IPS DF 6.9 (cell line): ENCODE measurements at regions not wholly inside any gene's neighbourhood (a gene's known extent, or its start where the extent isn't known, plus 50 kb on each side); places are given as distances from the start of the nearest gene placed in this dataset.
"Not testable (repeated sequence)": the region's sequence is repeated elsewhere in the genome, so short reads cannot be mapped to it uniquely, and the experiment has no call there.

ENCODE experiments used
- DNase-seq: peaks from one replicate; pipeline ENCODE4 v3.0.0-alpha.2; 2013; ENCODE audit warnings: low read depth, low spot score
- H3K27ac ChIP-seq: one replicate; pipeline ENCODE4 v1.5.1; 2013; ENCODE audit warnings: low read length, control low read depth
- H3K27me3 ChIP-seq: 2 replicates; pipeline ENCODE4 v1.6.1; 2013; ENCODE audit warnings: mild to moderate bottlenecking, low read length; ENCODE audit not compliant: control insufficient read depth, insufficient read depth
- H3K36me3 ChIP-seq: 2 replicates; pipeline ENCODE4 v1.6.1; 2013; ENCODE audit warnings: low read length; ENCODE audit not compliant: control insufficient read depth, insufficient read depth
- H3K4me1 ChIP-seq: 2 replicates; pipeline ENCODE4 v1.6.1; 2013; ENCODE audit warnings: low read length; ENCODE audit not compliant: control insufficient read depth, insufficient read depth
- H3K4me3 ChIP-seq: 2 replicates; pipeline ENCODE4 v1.5.1; 2013; ENCODE audit warnings: mild to moderate bottlenecking, low read length
- H3K9me3 ChIP-seq: 2 replicates; pipeline ENCODE4 v1.6.1; 2013; ENCODE audit warnings: low read length, inconsistent platforms; ENCODE audit not compliant: control insufficient read depth, insufficient read depth
- WGBS: extraction: QIAGEN DNeasy Blood & Tissue Kit; methylation state at CpG from one replicate; pipeline ENCODE4 v1.1.7; 2013; ENCODE audit warnings: mixed read lengths, missing lambda C conversion rate; ENCODE audit not compliant: insufficient read length, insufficient coverage; 5-methylcytosine and 5-hydroxymethylcytosine counted together

DNA sequence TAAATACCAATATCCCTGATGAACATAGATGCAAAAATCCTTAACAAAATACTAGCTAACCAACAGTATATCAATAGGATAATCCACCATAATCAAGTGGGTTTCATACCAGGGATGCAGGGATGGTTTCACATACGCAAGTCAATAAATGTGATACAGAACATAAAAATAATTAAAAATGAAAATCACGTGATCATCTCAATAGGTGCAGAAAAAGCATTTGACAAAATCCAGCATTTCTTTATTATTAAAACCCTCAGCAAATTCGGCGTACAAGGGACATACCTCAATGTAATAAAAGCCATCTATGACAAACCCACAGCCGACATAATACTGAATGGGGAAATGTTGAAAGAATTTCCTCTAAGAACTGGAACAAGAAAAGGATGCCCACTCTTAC, 793.5 kb downstream of the NR4A2 start:
- no CpG with 5 or more reads among the region's 5 CpGs for WGBS
- H3K36me3 ChIP-seq, DNase-seq, H3K9me3 ChIP-seq, H3K27me3 ChIP-seq, H3K4me3 ChIP-seq, H3K4me1 ChIP-seq, H3K27ac ChIP-seq: not testable (repeated sequence)

DNA sequence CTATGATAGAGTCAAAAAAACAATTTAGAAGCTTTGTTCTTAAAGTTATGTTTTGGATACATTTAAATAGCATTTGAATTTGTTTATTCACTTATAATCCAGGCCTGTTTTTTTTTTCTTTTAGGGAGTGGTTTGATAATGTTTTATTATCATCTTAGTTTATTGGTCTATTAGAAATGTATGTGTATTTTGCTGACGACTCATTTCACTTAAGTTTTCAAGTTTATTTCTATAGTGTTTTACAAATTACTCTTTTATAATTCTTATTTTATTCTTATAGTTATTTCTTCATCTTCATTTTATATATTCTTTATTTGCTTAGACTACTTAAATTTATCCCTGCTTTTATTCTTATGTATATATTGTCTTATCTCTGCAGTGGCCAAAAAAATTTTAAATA, 804.5 kb downstream of the NR4A2 start:
- H3K4me3 ChIP-seq: no peak overlapping the region
- no peaks in the 10 kb centered on the region for H3K27me3 ChIP-seq
- H3K9me3 ChIP-seq: no peaks in the 10 kb centered on the region
- no peak for DNase-seq
- H3K27ac ChIP-seq: no peak overlapping the region
- no peaks in the 10 kb centered on the region for H3K4me1 ChIP-seq
- no CpG with 5 or more reads among the region's 1 CpG for WGBS
- H3K36me3 ChIP-seq: no peaks in the 10 kb centered on the region

DNA sequence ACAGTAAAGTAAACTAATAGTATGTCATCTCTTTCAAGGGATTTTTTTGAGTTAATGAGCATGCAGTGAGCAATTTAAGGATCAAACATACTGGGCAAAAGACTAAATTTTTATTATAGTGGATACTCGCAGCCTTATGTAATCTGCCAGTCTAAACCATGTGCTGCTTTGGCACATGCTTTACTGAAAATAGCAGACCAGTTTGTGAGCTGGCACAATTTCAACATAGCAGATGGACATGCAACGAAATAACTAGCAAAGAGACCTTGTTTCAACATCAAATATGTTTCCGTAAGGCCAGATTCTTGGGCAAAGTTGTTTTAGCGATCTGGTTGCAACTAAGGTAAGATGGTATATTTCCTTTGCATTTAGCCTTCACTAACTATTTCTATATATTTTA, 807.3 kb downstream of the NR4A2 start:
- Histone ChIP-seq H3K4me1 (no peaks in the 10 kb centered on the region), H3K27me3 (no peaks in the 10 kb centered on the region), H3K4me3 (no peak overlapping the region), H3K27ac (no peak overlapping the region), H3K9me3 (no peaks in the 10 kb centered on the region), H3K36me3 (no peaks in the 10 kb centered on the region)
- DNase-seq: no peak
- WGBS: no CpG with 5 or more reads among the region's 4 CpGs

DNA sequence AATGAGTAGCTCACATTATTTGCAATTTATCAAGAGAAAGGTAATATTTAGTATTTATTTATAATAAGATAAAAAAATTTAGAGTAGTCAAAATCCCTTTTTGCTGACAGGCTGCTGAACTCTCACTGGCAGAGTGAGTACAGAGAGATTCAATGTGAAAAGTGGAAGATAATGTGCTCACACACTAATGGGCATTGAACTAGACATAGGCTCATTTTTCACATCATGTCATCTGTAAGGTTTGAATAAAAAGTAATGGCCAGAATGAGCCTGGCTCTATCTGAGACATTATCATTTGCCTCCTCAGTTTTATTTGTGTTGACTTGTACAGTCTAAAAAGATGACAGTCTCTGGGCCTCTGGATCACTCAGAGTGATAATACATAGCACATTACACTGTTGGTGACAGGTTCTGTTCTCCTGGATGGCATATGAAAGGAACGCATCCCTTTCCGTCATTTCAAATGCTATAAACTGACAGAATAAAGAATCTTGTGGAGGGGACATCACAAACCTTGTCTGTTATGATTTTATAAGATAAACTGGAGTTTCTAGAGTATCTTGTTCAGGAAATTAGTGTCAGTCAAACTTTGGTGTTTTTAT, 812.9 kb downstream of the NR4A2 start:
- no peaks in the 10 kb centered on the region for H3K4me1 ChIP-seq
- no peak overlapping the region for H3K4me3 ChIP-seq
- no peak overlapping the region for H3K27ac ChIP-seq
- H3K27me3 ChIP-seq: no peaks in the 10 kb centered on the region
- no peaks in the 10 kb centered on the region for H3K9me3 ChIP-seq
- H3K36me3 ChIP-seq: no peaks in the 10 kb centered on the region
- WGBS: no CpG with 5 or more reads among the region's 2 CpGs
- no peak for DNase-seq

DNA sequence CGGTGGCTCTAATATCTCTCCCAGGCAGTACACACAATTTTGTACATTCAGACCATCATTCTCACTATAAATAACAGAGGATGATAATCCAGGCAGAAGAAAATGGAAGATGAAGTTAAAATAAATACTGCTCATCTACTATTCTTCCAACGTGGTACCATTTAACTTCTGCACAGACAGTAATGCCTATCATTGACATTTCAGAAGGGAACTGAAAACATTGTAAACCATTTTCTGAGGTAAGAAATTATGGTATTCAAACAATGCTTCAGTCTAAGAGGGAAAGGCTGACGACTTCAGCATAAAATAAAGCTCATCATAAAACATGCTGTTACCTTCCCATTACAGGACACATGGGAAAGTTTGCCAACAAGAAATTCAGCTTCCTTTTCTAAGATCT, 814.4 kb downstream of the NR4A2 start:
- Histone ChIP-seq H3K36me3 (no peaks in the 10 kb centered on the region), H3K27me3 (no peaks in the 10 kb centered on the region), H3K4me3 (no peak overlapping the region), H3K9me3 (no peaks in the 10 kb centered on the region), H3K27ac (no peak overlapping the region), H3K4me1 (no peaks in the 10 kb centered on the region)
- no peak for DNase-seq
- no CpG with 5 or more reads among the region's 3 CpGs for WGBS

DNA sequence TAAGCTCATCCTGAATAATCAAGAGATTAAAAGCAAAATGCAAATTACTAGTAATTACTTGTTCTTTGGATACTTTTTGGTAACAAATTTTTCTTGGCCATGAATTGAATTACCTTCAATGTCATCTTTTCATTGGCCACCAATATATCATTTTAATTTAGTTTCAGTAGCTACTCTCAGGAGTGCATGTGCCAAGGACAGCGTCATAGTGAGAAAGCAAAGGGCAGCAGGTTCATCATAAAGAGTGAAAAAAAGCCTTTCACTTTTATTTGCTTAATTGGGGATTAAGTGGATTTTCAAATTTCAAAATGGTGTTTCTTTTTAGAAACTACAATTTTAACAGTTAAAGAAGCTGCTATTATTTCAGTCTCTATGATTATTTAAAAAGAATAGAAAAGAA, 815.2 kb downstream of the NR4A2 start:
- Histone ChIP-seq H3K4me3 (no peak overlapping the region), H3K36me3 (no peaks in the 10 kb centered on the region), H3K27ac (no peak overlapping the region), H3K4me1 (no peaks in the 10 kb centered on the region), H3K9me3 (no peaks in the 10 kb centered on the region), H3K27me3 (no peaks in the 10 kb centered on the region)
- no CpG with 5 or more reads among the region's 1 CpG for WGBS
- no peak for DNase-seq

DNA sequence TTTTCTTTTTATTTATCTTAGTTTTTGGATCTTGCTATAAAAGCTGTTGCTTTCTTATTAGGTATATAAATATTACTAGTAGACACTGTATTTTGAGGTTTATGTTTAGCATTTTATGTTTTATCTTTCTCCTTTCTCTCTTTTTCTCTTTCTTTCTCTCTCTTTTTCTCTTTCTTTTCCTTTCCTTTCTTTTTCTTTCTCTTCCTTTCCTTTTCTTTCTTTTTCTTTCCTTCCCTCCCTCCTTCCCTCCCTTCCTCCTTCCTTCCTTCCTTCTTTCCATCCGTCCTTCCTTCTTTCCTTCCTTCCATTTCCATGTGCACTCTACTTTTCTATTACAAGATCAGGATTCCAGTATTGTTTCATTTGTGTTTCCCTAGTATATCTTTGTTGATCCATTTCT, 814.8 kb downstream of the KCNJ3 start:
- H3K4me3 ChIP-seq: no peak overlapping the region
- H3K27ac ChIP-seq: no peak overlapping the region
- no peaks in the 10 kb centered on the region for H3K27me3 ChIP-seq
- 93% methylated on average over 1 of the region's 1 CpG for WGBS
- no peak for DNase-seq
- no peaks in the 10 kb centered on the region for H3K4me1 ChIP-seq
- H3K36me3 ChIP-seq: no peaks in the 10 kb centered on the region
- no peaks in the 10 kb centered on the region for H3K9me3 ChIP-seq

DNA sequence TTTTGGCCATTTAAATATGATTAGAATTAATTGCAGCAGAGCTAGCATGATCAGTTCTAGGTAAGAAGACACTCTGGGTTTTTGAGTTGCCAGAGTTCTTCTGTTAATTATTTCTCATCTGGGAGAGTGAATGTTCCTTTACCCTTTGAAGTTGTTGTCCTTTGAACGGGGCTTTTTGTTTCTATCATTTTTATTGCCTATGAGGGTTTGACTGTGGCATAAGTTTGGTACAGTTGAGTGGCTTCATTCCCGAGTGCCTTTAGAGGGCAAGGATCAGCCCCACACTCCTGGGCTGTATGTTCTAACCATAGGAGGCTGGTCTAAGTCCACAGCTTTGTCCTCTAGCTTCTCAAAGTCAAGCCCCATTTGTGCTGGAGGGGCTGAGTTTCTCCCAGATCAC, 804.3 kb downstream of the KCNJ3 start:
- H3K4me1 ChIP-seq: no peaks in the 10 kb centered on the region
- WGBS: no CpG with 5 or more reads among the region's 2 CpGs
- no peak for DNase-seq
- H3K27me3 ChIP-seq: no peaks in the 10 kb centered on the region
- H3K4me3 ChIP-seq: no peak overlapping the region
- H3K9me3 ChIP-seq: no peaks in the 10 kb centered on the region
- no peaks in the 10 kb centered on the region for H3K36me3 ChIP-seq
- no peak overlapping the region for H3K27ac ChIP-seq

DNA sequence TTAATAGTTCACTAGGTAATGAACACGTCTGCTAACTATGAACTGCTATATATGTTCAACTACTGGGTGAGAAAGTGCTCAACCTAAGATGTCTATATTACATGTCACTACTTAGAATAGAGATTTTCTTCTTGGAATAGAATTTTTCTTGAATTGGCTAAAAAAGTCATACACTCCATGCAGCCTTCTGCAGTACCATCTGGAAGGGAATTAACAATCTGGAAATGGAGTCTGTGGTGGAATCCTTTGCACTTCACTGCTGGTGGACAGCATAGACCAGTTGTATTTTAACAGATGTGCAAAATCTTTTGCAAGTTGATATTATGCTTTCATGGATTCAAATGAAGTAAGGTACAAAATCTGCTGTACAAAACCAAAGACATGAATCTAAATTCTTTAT, 799.6 kb downstream of the KCNJ3 start:
- no CpG with 5 or more reads among the region's 1 CpG for WGBS
- Histone ChIP-seq H3K4me1 (no peaks in the 10 kb centered on the region), H3K36me3 (no peaks in the 10 kb centered on the region), H3K27me3 (no peaks in the 10 kb centered on the region), H3K27ac (no peak overlapping the region), H3K4me3 (no peak overlapping the region), H3K9me3 (no peaks in the 10 kb centered on the region)
- DNase-seq: no peak

DNA sequence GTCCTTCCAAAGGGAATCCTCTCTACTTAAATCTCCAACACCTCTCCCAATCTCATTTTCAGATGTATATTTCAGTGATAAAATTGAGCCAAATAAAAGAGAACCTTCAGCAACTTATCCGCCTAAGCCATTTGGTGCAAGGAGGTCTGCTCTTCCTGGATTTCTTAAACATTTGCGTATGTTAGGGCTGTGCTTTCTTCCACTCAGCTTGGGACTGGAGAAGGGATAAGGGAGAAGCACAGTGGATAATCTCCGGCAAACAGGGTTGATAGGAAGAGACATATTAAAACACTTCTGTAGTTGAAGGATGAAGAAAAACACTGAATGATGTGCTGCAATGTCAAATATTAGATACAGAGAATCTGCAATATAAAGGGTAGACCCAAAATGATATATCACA, 796.2 kb downstream of the KCNJ3 start:
- no peak overlapping the region for H3K27ac ChIP-seq
- H3K9me3 ChIP-seq: no peaks in the 10 kb centered on the region
- no peaks in the 10 kb centered on the region for H3K4me1 ChIP-seq
- no peak overlapping the region for H3K4me3 ChIP-seq
- no peaks in the 10 kb centered on the region for H3K36me3 ChIP-seq
- WGBS: no CpG with 5 or more reads among the region's 3 CpGs
- DNase-seq: no peak
- H3K27me3 ChIP-seq: no peaks in the 10 kb centered on the region

DNA sequence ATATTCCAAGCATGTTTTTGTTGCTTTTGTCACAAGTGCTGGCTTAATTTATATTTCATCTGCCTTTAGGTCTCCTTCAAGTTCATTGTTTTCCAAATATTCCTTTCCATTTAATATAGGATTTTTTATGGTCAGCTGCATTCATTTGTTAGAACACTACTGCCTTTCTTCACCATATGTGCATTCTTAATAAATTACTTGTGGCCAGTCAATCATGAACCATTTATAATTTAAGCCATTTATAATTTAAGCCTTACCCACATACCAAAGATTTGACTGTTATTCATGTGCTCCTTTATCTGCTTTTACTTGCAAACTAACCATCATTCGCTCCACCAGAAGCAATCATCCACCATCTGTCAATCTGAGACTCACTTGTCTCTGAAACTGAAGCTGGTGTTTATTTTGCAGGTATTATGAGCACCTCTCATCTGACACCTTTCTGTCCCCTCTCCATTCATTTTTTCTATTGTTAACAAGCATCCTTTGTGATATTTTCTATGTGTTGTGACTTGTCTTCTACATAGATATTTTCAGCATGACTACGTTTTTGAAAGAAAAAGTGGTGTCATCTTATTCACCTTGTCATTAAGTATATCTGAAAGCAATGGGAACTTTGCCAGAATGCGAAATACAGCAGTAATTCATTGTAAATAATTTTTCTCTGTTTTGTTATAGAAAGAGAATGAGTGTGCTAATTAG, 786.8 kb downstream of the KCNJ3 start:
- no peaks in the 10 kb centered on the region for H3K9me3 ChIP-seq
- no peak for DNase-seq
- H3K27ac ChIP-seq: no peak overlapping the region
- no peaks in the 10 kb centered on the region for H3K4me1 ChIP-seq
- no peaks in the 10 kb centered on the region for H3K36me3 ChIP-seq
- WGBS: no CpG with 5 or more reads among the region's 3 CpGs
- no peaks in the 10 kb centered on the region for H3K27me3 ChIP-seq
- H3K4me3 ChIP-seq: no peak overlapping the region
